ENCODE measurements at regions not wholly inside any gene's neighbourhood (a gene's known extent, or its start where the extent isn't known, plus 50 kb on each side); places are given as distances from the start of the nearest gene placed in this dataset.

DNA sequence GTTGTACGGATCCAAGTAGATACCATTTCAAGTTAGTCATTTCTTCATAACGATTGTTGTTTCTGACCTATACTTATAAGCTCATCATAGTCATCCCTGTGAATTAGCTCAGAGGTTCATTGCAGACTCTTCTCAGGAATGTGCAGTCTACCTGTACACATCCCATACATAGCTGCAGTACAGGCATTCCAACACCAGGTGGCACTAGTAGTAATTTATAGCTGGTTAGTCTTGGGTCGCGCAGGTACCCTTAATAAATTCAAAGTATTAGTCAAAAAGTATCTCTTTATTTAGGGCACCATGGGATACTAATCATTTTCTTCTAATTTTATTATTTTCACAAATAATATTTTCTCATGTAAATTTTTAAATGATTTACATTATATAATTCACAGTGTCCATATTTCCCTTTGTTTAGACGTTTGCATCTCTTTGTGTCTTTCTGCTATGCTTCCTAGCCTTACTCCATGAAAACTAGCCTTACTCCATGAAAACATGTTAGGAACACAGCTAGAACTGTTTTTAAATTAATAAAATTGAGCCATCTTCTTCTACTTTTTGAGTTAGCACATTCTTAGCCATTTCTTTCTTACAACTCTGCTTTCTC, 128.6 kb upstream of the FAM83B start:
- peak; percentile 19 for DNase-seq (ENCODE audit: low read depth)

GRCh38 chr6:54718541-54719023, 128.0 kb upstream of the FAM83B start:
- DNase-seq (ENCODE audit: low read depth): no peak

- DNase-seq (ENCODE audit: low read depth): no peak
Measured at GRCh38 chr6:54719131-54719530, 127.4 kb upstream of the FAM83B start.

DNA sequence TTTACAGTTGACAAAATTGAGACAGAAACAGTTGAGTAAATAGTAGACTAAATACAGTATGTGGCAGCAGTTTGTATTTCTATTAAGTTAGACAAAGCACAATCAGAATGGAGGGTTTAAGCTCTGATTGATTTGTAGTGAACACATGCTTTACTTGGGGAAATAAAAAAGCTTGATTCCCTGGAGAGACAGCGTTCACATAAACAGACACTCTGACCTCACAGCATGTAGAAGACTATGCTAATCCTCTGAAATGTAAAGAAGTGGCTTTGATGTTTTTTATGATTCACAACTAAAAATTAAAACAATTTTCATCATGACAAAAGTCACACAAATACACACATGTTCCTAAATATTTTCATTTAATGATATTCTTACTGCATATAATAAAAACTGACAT, 126.9 kb upstream of the FAM83B start:
- DNase-seq (ENCODE audit: low read depth): no peak

DNA sequence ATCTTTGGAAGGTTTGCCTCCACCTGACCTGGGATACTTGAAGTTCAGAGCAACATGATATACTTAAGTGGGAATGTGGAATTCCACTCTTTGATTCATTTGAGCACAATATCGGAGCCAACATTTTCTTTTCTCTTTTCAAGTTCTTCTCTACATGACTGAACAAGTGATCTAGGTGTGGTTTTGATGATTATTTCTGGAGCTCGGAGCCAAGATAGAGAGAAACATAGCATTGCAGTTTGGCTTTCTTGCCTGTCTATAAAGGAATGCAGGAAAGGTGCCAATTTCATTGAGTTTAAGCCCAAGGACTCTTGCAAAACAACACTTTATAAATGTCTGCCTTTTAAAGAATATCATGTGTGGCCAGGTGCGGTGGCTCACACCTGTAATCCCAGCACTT, 124.2 kb upstream of the FAM83B start:
- no peak for DNase-seq (ENCODE audit: low read depth)

DNA sequence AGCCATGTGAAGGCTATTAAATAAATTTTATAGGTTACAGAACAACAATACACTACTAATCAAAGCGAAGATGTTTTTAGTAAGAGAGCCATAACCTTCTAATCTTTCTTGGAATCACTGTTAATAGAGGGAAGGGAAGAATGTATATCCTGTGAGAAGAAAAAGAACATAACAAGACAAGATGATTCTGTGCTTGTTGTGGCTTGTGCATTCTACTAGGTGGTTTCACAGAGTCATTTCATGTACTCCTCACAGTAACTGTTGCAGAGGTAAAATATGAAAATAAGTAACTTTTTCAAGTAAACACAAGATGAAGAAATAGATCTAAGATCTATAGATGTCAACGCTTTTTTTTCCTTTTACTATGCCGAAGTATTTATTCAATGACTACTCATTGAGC, 116.9 kb upstream of the FAM83B start:
- DNase-seq (ENCODE audit: low read depth): no peak

DNA sequence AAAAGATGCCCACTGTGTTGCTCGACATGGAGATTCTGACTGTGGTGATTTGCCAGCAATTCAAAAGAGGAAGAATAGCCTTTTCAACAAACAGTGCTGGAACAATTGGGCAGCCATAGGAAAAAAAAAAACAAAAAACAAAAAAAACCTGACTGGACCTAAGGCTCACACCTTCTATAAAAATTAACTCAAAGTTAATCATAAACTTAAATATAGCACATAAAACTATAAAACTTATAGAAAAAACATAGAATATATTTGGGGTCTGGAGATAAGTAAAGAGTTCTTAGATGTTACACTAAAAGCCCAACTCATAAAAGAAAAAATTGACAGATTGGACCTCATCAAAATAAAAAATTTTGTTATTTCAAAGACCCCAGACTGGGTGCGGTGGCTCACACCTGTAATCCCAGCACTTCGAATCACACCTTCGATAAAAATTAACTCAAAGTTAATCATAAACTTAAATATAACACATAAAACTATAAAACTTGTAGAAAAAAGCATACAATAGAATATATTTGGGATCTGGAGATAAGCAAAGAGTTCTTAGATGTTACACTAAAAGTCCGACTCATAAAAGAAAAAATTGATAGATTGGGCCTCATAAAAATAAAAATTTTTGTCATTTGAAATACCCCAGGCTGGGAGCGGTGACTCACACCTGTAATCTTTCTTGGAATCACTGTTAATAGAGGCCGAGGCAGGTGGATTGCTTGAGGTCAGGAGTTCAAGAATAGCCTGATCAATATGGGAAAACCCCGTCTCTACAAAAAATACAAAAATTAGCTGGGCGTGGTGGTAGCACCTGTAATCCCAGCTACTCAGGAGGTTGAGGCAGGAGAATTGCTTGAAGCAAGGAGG, 115.6 kb upstream of the FAM83B start:
- no peak for DNase-seq (ENCODE audit: low read depth)

DNA sequence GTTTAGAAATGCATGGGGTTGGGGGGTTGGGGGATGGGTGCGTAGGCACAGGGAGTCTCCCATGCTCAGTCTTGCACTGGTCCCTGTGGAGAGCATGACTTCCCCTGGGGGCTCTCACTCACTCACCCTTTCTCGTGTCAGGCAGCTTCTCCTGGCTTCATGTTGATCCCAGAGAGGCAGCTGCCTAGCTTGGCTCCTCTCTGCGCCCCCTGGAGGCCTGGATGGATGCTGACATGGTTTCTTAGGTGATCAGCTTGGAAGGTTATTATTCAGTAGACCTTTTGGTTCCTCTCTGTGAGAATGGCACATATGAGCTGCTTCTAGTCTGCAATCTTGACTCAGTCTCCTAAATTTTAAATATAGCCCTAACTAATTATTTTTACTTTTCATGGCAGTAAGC, 109.3 kb upstream of the FAM83B start:
- no peak for DNase-seq (ENCODE audit: low read depth)

DNA sequence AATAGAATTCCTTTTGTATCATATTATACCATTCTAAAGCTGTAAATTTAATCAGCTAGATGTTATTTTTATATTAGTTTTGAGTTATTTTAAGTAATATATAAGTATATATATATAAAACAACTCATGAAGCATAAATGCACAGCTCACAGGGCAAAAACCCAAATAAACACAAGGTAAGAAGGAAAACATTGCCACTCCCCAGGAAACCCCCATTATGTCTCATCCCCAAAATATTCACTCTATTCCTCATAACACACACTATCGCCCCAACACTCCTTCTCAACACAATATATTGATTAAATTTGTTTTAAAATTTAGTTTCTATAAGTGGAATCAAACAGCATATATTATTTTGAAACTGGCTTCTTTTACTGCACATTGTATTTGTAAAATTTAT, 98.6 kb upstream of the FAM83B start:
- DNase-seq (ENCODE audit: low read depth): no peak

DNA sequence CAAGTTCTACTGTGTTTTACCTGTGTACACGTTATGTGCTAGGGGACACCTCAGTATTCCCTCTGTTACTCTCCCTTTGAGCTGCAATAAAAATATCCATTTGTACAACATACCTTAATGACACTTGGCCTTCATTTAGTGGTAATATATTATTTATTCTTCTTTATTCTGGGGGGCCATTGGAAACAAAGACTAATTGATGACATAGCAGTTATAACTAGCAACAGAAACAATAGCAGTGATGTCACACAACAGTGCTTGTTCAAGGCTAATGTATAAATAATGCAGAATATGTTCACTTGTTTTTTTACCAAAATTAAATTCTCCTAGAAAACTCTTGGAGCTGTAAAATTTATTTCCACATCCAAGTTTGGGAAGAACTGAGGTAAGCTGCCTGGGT, 92.2 kb upstream of the FAM83B start:
- no peak for DNase-seq (ENCODE audit: low read depth)

DNA sequence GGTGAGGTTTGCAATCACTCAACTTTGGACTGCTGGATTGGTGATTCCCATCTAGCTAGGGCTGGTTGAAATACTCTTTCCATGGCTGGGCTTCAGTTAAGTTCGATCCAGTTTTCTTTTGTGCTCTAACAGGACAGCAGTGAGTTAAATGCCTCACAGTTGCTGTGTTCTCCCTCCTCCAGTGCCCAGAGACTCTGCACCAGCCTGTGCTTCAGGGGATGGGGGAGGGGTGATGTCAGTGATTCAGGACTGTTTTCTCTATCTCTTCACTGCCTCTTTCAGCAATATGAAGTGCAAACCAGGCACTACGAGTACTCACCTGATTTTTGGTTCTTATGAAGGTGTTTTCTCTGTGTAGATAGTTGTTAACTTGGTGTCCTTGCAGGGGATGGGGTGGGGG, 88.2 kb upstream of the FAM83B start:
- DNase-seq (ENCODE audit: low read depth): no peak

DNA sequence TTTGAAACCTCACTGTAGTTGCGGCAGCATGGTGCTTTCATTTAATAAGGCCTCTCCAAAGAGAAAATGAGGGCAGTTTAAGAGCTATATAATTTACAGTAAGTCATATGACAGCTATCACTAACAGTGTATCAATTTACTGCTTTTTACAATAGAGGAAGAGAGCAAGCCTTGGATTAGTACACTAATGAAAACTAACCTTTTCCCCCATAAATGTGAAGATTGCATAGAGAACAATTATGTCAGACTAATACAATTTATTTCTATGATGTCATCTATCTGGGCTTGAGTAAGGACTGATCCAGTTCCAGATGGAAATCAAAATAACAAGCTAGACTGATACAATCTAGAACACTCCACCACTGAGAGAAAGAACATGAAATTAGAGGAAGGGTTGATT, 78.1 kb upstream of the FAM83B start:
- no peak for DNase-seq (ENCODE audit: low read depth)

- no peak for DNase-seq (ENCODE audit: low read depth)
Measured at GRCh38 chr6:54770328-54770727, 76.2 kb upstream of the FAM83B start.

DNA sequence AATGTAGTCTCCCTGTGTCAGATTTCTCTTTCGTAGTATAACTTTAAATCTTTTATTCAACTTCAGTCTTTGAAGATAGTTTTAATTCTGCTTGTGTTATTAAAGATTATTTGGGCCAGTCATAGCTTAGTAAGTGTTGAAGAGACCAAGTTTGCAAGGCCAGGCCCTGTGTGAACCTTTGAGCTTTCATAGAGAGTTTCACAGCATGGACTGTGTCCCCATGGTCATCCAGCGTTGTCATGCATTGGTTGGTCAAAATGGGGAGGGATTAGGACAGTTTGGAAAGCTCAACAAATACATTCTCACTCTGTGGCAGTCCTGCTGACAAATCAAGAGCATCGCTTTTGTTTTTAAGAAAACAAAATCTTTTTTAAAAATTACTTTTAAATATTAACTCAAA, 74.6 kb upstream of the FAM83B start:
- DNase-seq (ENCODE audit: low read depth): no peak

- no peak for DNase-seq (ENCODE audit: low read depth)
Measured at GRCh38 chr6:54772610-54773009, 74.0 kb upstream of the FAM83B start.

- DNase-seq (ENCODE audit: low read depth): no peak
Measured at GRCh38 chr6:54775576-54775975, 71.0 kb upstream of the FAM83B start.

- no peak for DNase-seq (ENCODE audit: low read depth)
Measured at GRCh38 chr6:54776891-54777290, 69.7 kb upstream of the FAM83B start.

DNA sequence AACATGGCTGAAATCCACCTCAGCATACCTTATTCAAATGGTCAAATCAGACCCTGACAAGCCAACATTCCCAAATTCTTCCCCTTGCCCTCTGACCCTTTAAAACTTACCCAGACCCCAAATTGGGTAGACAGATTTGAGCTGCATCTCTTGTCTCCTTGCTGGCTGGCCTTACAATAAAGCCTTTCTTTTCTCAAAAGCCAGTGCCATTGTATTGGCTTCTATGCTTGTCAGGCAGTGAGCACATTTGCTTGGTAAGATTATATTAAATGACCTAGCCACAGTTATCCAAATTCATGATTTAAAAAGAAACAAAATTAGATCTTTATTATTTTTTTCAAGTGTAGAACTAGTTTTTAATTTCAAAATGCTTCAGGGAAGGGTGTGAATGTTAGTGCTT, 67.8 kb upstream of the FAM83B start:
- no peak for DNase-seq (ENCODE audit: low read depth)

- no peak for DNase-seq (ENCODE audit: low read depth)
Measured at GRCh38 chr6:54784011-54784410, 62.6 kb upstream of the FAM83B start.

DNA sequence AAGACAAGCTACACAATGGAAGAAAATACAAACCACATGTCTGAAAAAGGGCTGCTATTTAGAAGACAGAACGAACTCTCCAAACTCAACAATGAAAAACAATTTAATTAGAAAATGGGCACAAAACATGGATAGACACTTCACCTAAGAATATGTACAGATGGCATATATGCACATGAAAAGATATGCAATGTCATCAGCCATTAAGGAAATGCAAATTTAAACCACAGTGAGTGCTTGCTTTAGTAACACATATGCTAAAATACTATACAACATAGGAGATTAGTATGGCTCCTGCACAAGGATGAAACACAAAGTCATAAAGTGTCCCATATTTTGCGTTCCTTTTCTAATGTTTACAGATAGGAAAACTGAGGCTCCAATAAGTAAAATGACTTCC, 60.4 kb upstream of the FAM83B start:
- no peak for DNase-seq (ENCODE audit: low read depth)

- no peak for DNase-seq (ENCODE audit: low read depth)
Measured at GRCh38 chr6:54787825-54788224, 58.7 kb upstream of the FAM83B start.

All from stimulated activated CD8-positive, alpha-beta memory T cell treated with anti-CD3 and anti-CD28 coated beads, Interleukin-12 subunit alpha, Interleukin-12 subunit beta, amount 100 ng/mL, for 1 hour (primary cell).